Skeletal muscle tissue (tissue), 3 donors: ENCODE measurements at regions not wholly inside any gene's neighbourhood (a gene's known extent, or its start where the extent isn't known, plus 50 kb on each side); places are given as distances from the start of the nearest gene placed in this dataset.

Experiments used
- H3K27ac ChIP-seq: one replicate; pipeline ENCODE4 v1.7.0; 2013; ENCODE audit warnings: mild to moderate bottlenecking, low read depth, low read length, inconsistent platforms
- H3K27me3 ChIP-seq, 3 donors: one replicate each; pipeline ENCODE4 v1.7.0; 2013; ENCODE audit warnings: low read length in 3 of 3; ENCODE audit not compliant: control insufficient read depth in 3 of 3, insufficient read depth in 3 of 3
- H3K36me3 ChIP-seq, 3 donors: one replicate each; pipeline ENCODE4 v1.7.0; 2013; ENCODE audit warnings: low read length in 3 of 3; ENCODE audit not compliant: control insufficient read depth in 3 of 3, insufficient read depth in 3 of 3
- H3K4me1 ChIP-seq, 3 donors: one replicate each; pipeline ENCODE4 v1.7.0; 2013; ENCODE audit warnings: low read length in 3 of 3, mild to moderate bottlenecking in 3 of 3; ENCODE audit not compliant: control insufficient read depth in 3 of 3, insufficient read depth in 3 of 3
- H3K4me3 ChIP-seq, 3 donors: one replicate each; pipeline ENCODE4 v1.7.0; 2013; ENCODE audit warnings: low read length in 3 of 3
- H3K9ac ChIP-seq, 3 donors: one replicate each; pipeline ENCODE4 v1.7.0; 2013; ENCODE audit warnings: low read length in 3 of 3, mild to moderate bottlenecking in 3 of 3, moderate library complexity in 2 of 3, low read depth in 1 of 3
- H3K9me3 ChIP-seq, 3 donors: one replicate each; pipeline ENCODE4 v1.7.0; 2013; ENCODE audit warnings: low read length in 3 of 3; ENCODE audit not compliant: control insufficient read depth in 3 of 3
- donor health status: Osteomylitis.

- Histone ChIP-seq H3K27ac (no peak overlapping the region), H3K9ac (no peak overlapping the region), H3K36me3 (no peaks in the 10 kb centered on the region), H3K4me1 (peaks cover 0 to 6% (median 4%) of the 10 kb centered on the region in 3 donors), H3K9me3 (no peaks in the 10 kb centered on the region), H3K4me3 (no peak overlapping the region), H3K27me3 (no peaks in the 10 kb centered on the region)
Measured at GRCh38 chr2:238651306-238652052, 196.4 kb upstream of the TWIST2 start.

- Histone ChIP-seq H3K36me3 (no peaks in the 10 kb centered on the region), H3K9ac (no peak overlapping the region), H3K27me3 (no peaks in the 10 kb centered on the region), H3K27ac (no peak overlapping the region), H3K4me1 (peaks cover 4 to 14% (median 10%) of the 10 kb centered on the region in 3 donors), H3K4me3 (no peak overlapping the region), H3K9me3 (no peaks in the 10 kb centered on the region)
Measured at GRCh38 chr2:238652053-238652770, 195.7 kb upstream of the TWIST2 start.

DNA sequence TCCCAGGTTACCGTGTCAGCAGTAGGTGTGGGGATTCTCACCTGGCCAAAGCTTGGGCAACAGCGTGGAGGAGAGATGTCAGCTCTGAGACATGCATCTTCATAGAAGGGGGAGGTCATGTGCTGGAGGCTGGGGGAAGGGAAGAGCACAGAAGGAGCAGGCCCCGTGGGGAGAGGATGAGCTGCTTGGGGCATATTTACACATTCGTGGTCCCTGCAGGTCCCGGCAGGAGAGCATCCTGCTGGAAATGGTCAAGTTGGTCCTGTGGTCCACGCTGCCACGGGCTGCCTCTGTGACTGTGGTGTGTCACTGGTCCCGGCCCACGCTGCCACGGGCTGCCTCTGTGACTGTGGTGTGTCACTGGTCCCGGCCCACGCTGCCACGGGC lies 195.1 kb upstream of the TWIST2 start:
- Histone ChIP-seq H3K27me3 (no peaks in the 10 kb centered on the region), H3K4me1 (peaks cover 10 to 19% (median 16%) of the 10 kb centered on the region in 3 donors)

DNA sequence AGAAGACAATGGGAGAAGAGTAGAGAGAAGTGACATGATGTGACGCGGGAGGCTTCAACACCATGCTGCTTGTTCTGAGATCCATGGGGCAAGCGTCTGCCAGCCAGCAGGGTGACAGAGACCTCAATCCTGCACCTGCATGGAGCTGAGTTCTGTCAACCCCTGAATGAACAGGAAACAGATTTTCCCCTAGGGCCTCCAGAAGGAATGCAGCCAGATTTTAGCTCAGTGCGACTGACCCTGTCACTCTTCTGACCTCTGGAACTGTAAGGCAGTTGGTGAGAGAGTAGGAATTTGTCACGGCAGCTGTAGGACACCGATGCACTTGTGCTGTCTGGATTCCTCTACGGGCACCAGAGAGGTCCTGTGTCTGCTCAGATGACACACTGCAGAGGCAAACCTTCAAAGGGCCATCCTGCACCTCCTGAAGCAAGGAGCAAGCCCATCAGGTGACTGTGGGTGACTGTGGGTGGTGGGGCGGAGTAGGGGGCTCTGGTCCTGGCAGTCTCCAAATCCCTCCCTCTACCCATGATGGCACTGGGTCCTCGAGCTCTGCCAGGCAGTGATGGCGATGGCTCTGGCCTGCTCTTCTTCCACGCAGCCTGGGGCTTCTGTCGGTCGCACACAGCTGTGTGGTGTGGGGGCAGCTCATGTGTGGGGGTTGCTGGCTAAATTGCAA lies 194.3 kb upstream of the TWIST2 start:
- peaks cover 12 to 26% (median 20%) of the 10 kb centered on the region in 3 donors for H3K4me1 ChIP-seq
- no peaks in the 10 kb centered on the region for H3K27me3 ChIP-seq
- no peak overlapping the region for H3K4me3 ChIP-seq
- H3K9me3 ChIP-seq = no peaks in the 10 kb centered on the region
- no peaks in the 10 kb centered on the region for H3K36me3 ChIP-seq
- no peak overlapping the region for H3K9ac ChIP-seq
- H3K27ac ChIP-seq = no peak overlapping the region

More for the DNA sequence above, 195.1 kb upstream of the TWIST2 start:
- H3K4me3 ChIP-seq = no peak overlapping the region
- H3K36me3 ChIP-seq = no peaks in the 10 kb centered on the region
- no peak overlapping the region for H3K9ac ChIP-seq
- H3K27ac ChIP-seq = no peak overlapping the region
- H3K9me3 ChIP-seq = no peaks in the 10 kb centered on the region

DNA sequence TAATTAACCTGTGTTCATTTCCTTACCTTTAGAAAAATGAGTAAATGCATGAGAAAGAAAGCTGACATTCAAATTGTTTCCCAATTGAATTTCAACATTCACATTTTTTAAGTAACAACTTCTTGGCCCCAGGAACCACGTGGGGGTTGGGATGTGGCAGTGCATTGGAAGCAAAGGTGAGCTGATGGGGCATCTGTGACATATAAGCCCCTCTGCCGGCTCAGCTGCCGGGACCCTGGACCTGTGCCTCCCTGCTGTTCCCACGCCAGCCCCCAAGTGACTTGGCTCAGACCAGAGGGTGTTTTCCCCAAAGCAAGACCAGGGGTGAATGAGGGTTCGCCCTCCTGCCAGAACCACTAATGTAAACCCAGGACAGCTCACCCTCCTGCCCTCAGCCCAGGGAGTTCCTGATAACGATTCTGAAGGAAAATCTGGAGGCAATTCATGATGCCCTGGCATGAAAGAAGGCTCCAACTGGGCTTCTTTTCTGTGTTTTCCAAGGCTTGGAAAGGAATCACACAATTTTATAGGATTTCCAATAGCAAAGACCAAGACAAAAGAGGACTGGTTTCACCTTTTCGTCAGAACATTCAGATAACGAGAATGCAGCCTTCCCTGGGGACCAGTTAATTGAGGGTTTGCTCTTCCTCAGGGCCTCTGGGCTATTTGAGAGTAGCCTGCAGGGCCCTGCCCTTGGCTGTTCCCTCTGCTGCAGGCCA lies 193.2 kb upstream of the TWIST2 start:
- Histone ChIP-seq H3K27me3 (no peaks in the 10 kb centered on the region), H3K36me3 (no peaks in the 10 kb centered on the region), H3K4me1 (peaks cover 12 to 26% (median 22%) of the 10 kb centered on the region in 3 donors), H3K9me3 (no peaks in the 10 kb centered on the region), H3K4me3 (no peak overlapping the region), H3K27ac (no peak overlapping the region), H3K9ac (no peak overlapping the region)

- Histone ChIP-seq H3K9ac (no peak overlapping the region), H3K36me3 (no peaks in the 10 kb centered on the region), H3K27me3 (no peaks in the 10 kb centered on the region), H3K9me3 (no peaks in the 10 kb centered on the region), H3K4me3 (no peak overlapping the region), H3K4me1 (peaks cover 12 to 26% (median 22%) of the 10 kb centered on the region in 3 donors), H3K27ac (no peak overlapping the region)
Measured at GRCh38 chr2:238655198-238655860, 192.6 kb upstream of the TWIST2 start.

DNA sequence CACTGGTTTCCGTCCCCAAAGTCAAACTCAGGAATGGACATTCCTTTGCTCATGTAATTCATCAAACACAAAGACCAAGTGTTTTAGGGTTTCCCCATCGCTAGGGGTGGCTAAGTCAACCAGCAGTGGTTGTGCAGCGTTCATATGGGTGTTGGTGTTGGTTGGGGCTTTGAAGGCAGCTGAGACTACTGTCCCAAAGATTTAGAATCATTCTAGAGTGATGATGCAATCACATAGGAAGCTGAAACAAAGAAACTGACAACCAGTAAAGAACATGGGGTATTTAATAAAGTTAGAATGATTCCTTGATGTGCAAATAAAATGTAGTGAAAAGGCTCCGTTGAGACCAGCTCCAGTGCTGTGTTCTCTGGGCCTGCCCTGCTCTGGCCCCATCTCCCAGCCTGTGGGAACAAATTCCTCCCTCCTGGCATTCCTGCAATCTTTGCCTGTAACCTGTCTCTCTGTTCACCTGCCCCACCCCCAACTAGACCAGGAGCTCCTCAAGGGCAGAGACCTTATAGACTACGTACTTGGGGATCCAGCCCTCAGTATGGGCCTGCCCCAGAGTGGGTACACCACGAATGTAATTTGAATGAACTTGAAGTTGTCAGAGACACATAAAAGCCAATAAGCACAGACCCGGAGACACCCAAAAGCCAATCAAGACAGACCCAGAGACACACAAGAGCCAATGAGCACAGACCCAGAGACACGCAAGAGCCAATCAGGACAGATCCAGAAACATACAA lies 191.7 kb upstream of the TWIST2 start:
- Histone ChIP-seq H3K36me3 (no peaks in the 10 kb centered on the region), H3K9ac (no peak overlapping the region), H3K9me3 (no peaks in the 10 kb centered on the region), H3K4me1 (peaks cover 12 to 26% (median 22%) of the 10 kb centered on the region in 3 donors), H3K4me3 (no peak overlapping the region), H3K27me3 (no peaks in the 10 kb centered on the region), H3K27ac (no peak overlapping the region)

GRCh38 chr2:238657132-238658053 lies 190.5 kb upstream of the TWIST2 start:
- peak overlapping the region; percentile 23 for H3K27ac ChIP-seq
- H3K9me3 ChIP-seq = no peaks in the 10 kb centered on the region
- H3K9ac ChIP-seq = peak overlapping the region in 1 of 3 donors; percentile 8
- peaks cover 12 to 26% (median 22%) of the 10 kb centered on the region in 3 donors for H3K4me1 ChIP-seq
- H3K4me3 ChIP-seq = peak overlapping the region in 2 of 3 donors; percentile 9 to 22
- no peaks in the 10 kb centered on the region for H3K36me3 ChIP-seq
- H3K27me3 ChIP-seq = no peaks in the 10 kb centered on the region
